ENCODE measurements at regions not wholly inside any gene's neighbourhood (a gene's known extent, or its start where the extent isn't known, plus 50 kb on each side); places are given as distances from the start of the nearest gene placed in this dataset.

- no peak for DNase-seq (ENCODE audit: low read depth in 2 of 2)
These were observed 111.0 kb upstream of the LINC00305 start for GRCh38 chr18:64259871-64260270.

GRCh38 chr18:64258111-64258650, 109.3 kb upstream of the LINC00305 start:
- no peak for DNase-seq (ENCODE audit: low read depth in 2 of 2)

GRCh38 chr18:64254399-64255093, 105.7 kb upstream of the LINC00305 start:
- no peak for DNase-seq (ENCODE audit: low read depth in 2 of 2)

- DNase-seq (ENCODE audit: low read depth in 2 of 2): no peak
These were observed 105.0 kb upstream of the LINC00305 start for GRCh38 chr18:64253873-64254272.

- no peak for DNase-seq (ENCODE audit: low read depth in 2 of 2)
These were observed 104.3 kb upstream of the LINC00305 start for GRCh38 chr18:64253222-64253621.

- no peak for DNase-seq (ENCODE audit: low read depth in 2 of 2)
These were observed 99.9 kb upstream of the LINC00305 start for GRCh38 chr18:64248836-64249235.

GRCh38 chr18:64245126-64245861, 96.4 kb upstream of the LINC00305 start:
- peak in 1 of 2 donors; percentile 13 for DNase-seq (ENCODE audit: low read depth in 2 of 2)

- DNase-seq (ENCODE audit: low read depth in 2 of 2): peak; percentile 4 to 80
These were observed 95.7 kb upstream of the LINC00305 start for GRCh38 chr18:64244571-64244970.

- no peak for DNase-seq (ENCODE audit: low read depth in 2 of 2)
These were observed 91.4 kb upstream of the LINC00305 start for GRCh38 chr18:64240316-64240715.

GRCh38 chr18:64238076-64238475, 89.2 kb upstream of the LINC00305 start:
- DNase-seq (ENCODE audit: low read depth in 2 of 2): no peak

GRCh38 chr18:64234321-64234720, 85.4 kb upstream of the LINC00305 start:
- DNase-seq (ENCODE audit: low read depth in 2 of 2): no peak

- DNase-seq (ENCODE audit: low read depth in 2 of 2): no peak
These were observed 85.0 kb upstream of the LINC00305 start for GRCh38 chr18:64233851-64234250.

GRCh38 chr18:64220941-64221340, 72.1 kb upstream of the LINC00305 start:
- no peak for DNase-seq (ENCODE audit: low read depth in 2 of 2)

- DNase-seq (ENCODE audit: low read depth in 2 of 2): no peak
These were observed 70.6 kb upstream of the LINC00305 start for GRCh38 chr18:64219517-64219916.

- no peak for DNase-seq (ENCODE audit: low read depth in 2 of 2)
These were observed 61.6 kb upstream of the LINC00305 start for GRCh38 chr18:64210401-64210949.

GRCh38 chr18:64208516-64208915, 59.6 kb upstream of the LINC00305 start:
- DNase-seq (ENCODE audit: low read depth in 2 of 2): no peak

- DNase-seq (ENCODE audit: low read depth in 2 of 2): peak in 1 of 2 donors; percentile 11
These were observed 58.9 kb upstream of the LINC00305 start for GRCh38 chr18:64207820-64208219.

GRCh38 chr18:64203295-64203694, 54.4 kb upstream of the LINC00305 start:
- DNase-seq (ENCODE audit: low read depth in 2 of 2): no peak

GRCh38 chr18:64202863-64203262, 54.0 kb upstream of the LINC00305 start:
- no peak for DNase-seq (ENCODE audit: low read depth in 2 of 2)

- no peak for DNase-seq (ENCODE audit: low read depth in 2 of 2)
These were observed 53.4 kb upstream of the LINC00305 start for GRCh38 chr18:64202210-64202836.

GRCh38 chr18:64201781-64202180, 52.9 kb upstream of the LINC00305 start:
- DNase-seq (ENCODE audit: low read depth in 2 of 2): no peak

GRCh38 chr18:64199581-64199980, 50.7 kb upstream of the LINC00305 start:
- no peak for DNase-seq (ENCODE audit: low read depth in 2 of 2)
